ENCODE measurements at regions not wholly inside any gene's neighbourhood (a gene's known extent, or its start where the extent isn't known, plus 50 kb on each side); places are given as distances from the start of the nearest gene placed in this dataset.

DNA sequence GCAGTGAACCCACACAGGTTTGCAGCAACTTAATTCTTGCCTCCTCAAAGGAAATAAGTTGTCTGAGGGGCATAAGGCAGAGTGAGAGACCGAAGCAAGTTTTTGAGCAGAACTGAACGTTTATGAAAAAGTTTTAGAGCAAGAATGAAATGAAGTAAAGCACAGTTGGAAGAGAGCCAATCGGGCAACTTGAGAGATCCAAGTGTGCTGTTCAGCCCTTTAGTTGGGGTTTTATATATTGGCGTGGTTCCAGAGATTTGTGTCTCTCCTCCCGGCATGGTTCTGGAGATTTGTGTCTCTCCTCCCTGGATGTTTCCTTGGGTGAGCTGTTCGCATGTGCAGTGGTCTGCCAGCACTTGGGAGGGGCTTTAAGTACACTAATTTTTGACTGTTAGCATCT is 141.4 kb upstream of the DGKB start (continued):
- TF ChIP-seq, protein P1, sequence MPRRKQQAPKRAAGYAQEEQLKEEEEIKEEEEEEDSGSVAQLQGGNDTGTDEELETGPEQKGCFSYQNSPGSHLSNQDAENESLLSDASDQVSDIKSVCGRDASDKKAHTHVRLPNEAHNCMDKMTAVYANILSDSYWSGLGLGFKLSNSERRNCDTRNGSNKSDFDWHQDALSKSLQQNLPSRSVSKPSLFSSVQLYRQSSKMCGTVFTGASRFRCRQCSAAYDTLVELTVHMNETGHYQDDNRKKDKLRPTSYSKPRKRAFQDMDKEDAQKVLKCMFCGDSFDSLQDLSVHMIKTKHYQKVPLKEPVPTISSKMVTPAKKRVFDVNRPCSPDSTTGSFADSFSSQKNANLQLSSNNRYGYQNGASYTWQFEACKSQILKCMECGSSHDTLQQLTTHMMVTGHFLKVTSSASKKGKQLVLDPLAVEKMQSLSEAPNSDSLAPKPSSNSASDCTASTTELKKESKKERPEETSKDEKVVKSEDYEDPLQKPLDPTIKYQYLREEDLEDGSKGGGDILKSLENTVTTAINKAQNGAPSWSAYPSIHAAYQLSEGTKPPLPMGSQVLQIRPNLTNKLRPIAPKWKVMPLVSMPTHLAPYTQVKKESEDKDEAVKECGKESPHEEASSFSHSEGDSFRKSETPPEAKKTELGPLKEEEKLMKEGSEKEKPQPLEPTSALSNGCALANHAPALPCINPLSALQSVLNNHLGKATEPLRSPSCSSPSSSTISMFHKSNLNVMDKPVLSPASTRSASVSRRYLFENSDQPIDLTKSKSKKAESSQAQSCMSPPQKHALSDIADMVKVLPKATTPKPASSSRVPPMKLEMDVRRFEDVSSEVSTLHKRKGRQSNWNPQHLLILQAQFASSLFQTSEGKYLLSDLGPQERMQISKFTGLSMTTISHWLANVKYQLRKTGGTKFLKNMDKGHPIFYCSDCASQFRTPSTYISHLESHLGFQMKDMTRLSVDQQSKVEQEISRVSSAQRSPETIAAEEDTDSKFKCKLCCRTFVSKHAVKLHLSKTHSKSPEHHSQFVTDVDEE (CRISPR knock-in tag; IDR thresholded peaks at IDR 0.05), result no peak
- TF ChIP-seq BACH2 (CRISPR knock-in tag; IDR thresholded peaks at IDR 0.05; ENCODE audit: borderline replicate concordance) (no peak), SNAI2 (CRISPR knock-in tag; IDR thresholded peaks at IDR 0.05) (no peak)

DNA sequence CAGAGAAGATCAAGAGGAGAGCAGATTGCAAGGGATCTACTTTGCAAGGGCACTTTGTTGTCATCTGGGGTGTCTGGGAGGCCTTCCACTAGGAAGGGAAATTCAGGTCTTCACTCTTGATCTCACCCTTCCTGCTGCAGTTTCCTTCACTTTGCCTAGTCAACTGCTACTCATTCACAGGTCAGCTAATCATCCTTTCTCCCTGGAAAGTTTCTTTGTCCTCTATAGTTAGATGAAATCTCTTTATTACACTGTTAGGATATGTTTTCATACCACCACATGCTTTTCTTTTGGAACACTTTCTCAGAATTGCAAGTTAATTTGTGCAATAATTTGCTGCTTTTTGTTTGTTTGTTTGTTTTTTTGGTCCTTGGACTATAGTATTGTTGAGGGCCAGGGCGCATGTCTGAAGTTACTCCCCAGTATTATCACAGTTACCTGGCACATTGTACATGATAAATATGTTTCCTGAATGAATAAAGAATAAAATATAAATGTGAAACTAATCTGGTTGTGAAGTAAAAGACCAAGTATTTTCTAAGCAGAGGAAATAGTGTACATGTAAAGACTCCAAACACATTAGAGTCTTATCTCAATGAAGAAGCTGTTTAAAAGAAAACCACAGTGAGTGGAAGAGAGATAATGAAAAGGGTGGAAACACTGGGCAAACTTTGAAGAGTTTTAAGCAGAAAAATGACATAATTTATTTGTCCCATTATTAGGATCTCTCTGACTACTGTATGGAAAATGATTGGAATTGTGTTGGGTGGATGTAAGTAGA is 139.9 kb upstream of the DGKB start:
- TF ChIP-seq ZNF8 (CRISPR knock-in tag; IDR thresholded peaks at IDR 0.05) (no peak), TOX (CRISPR knock-in tag; IDR thresholded peaks at IDR 0.05; ENCODE audit: borderline replicate concordance) (no peak), ZC3H10 (CRISPR knock-in tag; IDR thresholded peaks at IDR 0.05) (no peak), TCF4 (CRISPR knock-in tag; IDR thresholded peaks at IDR 0.05; ENCODE audit: borderline replicate concordance) (no peak)
- TF ChIP-seq, protein P2, sequence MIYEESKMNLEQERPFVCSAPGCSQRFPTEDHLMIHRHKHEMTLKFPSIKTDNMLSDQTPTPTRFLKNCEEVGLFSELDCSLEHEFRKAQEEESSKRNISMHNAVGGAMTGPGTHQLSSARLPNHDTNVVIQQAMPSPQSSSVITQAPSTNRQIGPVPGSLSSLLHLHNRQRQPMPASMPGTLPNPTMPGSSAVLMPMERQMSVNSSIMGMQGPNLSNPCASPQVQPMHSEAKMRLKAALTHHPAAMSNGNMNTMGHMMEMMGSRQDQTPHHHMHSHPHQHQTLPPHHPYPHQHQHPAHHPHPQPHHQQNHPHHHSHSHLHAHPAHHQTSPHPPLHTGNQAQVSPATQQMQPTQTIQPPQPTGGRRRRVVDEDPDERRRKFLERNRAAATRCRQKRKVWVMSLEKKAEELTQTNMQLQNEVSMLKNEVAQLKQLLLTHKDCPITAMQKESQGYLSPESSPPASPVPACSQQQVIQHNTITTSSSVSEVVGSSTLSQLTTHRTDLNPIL (CRISPR knock-in tag; IDR thresholded peaks at IDR 0.05; ENCODE audit: low read depth), result no peak
- TF ChIP-seq, protein P3, sequence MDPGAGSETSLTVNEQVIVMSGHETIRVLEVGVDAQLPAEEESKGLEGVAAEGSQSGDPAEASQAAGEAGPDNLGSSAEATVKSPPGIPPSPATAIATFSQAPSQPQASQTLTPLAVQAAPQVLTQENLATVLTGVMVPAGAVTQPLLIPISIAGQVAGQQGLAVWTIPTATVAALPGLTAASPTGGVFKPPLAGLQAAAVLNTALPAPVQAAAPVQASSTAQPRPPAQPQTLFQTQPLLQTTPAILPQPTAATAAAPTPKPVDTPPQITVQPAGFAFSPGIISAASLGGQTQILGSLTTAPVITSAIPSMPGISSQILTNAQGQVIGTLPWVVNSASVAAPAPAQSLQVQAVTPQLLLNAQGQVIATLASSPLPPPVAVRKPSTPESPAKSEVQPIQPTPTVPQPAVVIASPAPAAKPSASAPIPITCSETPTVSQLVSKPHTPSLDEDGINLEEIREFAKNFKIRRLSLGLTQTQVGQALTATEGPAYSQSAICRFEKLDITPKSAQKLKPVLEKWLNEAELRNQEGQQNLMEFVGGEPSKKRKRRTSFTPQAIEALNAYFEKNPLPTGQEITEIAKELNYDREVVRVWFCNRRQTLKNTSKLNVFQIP (CRISPR knock-in tag; IDR thresholded peaks at IDR 0.05; ENCODE audit: borderline replicate concordance, low read depth), result no peak
- ATAC-seq, result no peak

DNA sequence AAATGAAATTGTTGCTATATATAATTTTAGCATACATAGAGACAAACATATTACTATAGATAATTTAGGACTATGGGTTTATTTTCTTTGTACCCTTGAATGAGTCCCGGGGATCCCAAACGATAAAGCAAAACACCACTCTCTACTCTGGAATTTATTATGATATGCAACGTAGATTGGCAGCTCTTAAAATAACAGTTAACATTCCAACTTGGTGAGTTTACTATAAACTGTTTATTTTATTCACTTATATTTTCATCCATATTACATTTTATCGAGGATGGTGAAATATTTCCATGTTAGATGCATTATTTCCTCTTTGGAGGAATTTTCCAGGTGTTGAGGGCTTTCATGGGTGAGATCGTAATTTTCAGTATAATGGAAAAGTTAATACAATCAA is 138.7 kb upstream of the DGKB start:
- TF ChIP-seq, protein P4, sequence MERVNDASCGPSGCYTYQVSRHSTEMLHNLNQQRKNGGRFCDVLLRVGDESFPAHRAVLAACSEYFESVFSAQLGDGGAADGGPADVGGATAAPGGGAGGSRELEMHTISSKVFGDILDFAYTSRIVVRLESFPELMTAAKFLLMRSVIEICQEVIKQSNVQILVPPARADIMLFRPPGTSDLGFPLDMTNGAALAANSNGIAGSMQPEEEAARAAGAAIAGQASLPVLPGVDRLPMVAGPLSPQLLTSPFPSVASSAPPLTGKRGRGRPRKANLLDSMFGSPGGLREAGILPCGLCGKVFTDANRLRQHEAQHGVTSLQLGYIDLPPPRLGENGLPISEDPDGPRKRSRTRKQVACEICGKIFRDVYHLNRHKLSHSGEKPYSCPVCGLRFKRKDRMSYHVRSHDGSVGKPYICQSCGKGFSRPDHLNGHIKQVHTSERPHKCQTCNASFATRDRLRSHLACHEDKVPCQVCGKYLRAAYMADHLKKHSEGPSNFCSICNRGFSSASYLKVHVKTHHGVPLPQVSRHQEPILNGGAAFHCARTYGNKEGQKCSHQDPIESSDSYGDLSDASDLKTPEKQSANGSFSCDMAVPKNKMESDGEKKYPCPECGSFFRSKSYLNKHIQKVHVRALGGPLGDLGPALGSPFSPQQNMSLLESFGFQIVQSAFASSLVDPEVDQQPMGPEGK (CRISPR knock-in tag; IDR thresholded peaks at IDR 0.05; ENCODE audit: borderline replicate concordance), result no peak
- TF ChIP-seq SNAI2 (CRISPR knock-in tag; IDR thresholded peaks at IDR 0.05) (no peak), ISL1 (CRISPR knock-in tag; IDR thresholded peaks at IDR 0.05) (peak; percentile 74), ARNTL (CRISPR knock-in tag; IDR thresholded peaks at IDR 0.05; ENCODE audit: borderline replicate concordance, low read depth) (no peak)
- ATAC-seq, result no peak

DNA sequence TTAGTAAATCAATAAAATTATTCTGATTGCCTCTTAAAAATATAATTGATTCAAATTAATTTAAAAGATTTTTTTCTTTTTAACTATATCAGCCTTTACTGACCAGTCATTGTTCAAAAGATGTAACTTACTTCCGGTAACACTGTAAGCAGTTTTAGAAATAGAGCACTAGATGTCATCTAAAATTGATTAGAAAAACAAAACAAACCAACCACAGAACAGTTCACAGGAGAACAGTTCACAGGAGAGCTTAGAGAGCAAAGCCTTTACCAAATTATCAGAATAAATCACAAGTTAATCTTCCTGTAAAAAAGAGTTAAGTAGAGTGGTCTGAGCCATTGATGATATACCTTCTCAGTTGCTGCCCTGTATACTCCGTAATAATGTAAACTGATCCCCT is 133.3 kb upstream of the DGKB start:
- ATAC-seq, result no peak
- TF ChIP-seq ZNF8 (CRISPR knock-in tag; IDR thresholded peaks at IDR 0.05) (no peak), ZC3H10 (CRISPR knock-in tag; IDR thresholded peaks at IDR 0.05) (no peak), ARNTL (CRISPR knock-in tag; IDR thresholded peaks at IDR 0.05; ENCODE audit: borderline replicate concordance, low read depth) (no peak), GLIS3 (CRISPR knock-in tag; IDR thresholded peaks at IDR 0.05) (no peak), ESRRG (CRISPR knock-in tag; IDR thresholded peaks at IDR 0.05) (no peak), ZNF565 (CRISPR knock-in tag; conservative IDR thresholded peaks at IDR 0.05; ENCODE audit: low read depth) (no peak), RARB (CRISPR knock-in tag; IDR thresholded peaks at IDR 0.05) (no peak), TOX (CRISPR knock-in tag; IDR thresholded peaks at IDR 0.05; ENCODE audit: borderline replicate concordance) (no peak)
- TF ChIP-seq, protein P2 (CRISPR knock-in tag; IDR thresholded peaks at IDR 0.05; ENCODE audit: low read depth), result no peak
- TF ChIP-seq, protein P5, sequence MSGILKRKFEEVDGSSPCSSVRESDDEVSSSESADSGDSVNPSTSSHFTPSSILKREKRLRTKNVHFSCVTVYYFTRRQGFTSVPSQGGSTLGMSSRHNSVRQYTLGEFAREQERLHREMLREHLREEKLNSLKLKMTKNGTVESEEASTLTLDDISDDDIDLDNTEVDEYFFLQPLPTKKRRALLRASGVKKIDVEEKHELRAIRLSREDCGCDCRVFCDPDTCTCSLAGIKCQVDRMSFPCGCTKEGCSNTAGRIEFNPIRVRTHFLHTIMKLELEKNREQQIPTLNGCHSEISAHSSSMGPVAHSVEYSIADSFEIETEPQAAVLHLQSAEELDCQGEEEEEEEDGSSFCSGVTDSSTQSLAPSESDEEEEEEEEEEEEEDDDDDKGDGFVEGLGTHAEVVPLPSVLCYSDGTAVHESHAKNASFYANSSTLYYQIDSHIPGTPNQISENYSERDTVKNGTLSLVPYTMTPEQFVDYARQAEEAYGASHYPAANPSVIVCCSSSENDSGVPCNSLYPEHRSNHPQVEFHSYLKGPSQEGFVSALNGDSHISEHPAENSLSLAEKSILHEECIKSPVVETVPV (CRISPR knock-in tag; IDR thresholded peaks at IDR 0.05), result no peak
- TF ChIP-seq, protein P3 (CRISPR knock-in tag; IDR thresholded peaks at IDR 0.05; ENCODE audit: borderline replicate concordance, low read depth), result no peak

Data from SK-N-SH treated with all-trans-retinoic acid at 6 μM for 48 hours (cell line).